CD4-positive, alpha-beta memory T cell (primary cell): ENCODE measurements at regions not wholly inside any gene's neighbourhood (a gene's known extent, or its start where the extent isn't known, plus 50 kb on each side); places are given as distances from the start of the nearest gene placed in this dataset.
"Not testable (repeated sequence)": the region's sequence is repeated elsewhere in the genome, so short reads cannot be mapped to it uniquely, and the experiment has no call there.

ENCODE experiments used
- CTCF ChIA-PET: fragments of 350-600 bp; sonication (Branson Sonifier 250); formaldehyde crosslinking; loops from one replicate; lab custom pipeline; 2021; ENCODE audit warnings: inconsistent platforms; ENCODE audit not compliant: partially characterized antibody; lab: Charles Lee
- POLR2A ChIA-PET: fragments of 350-600 bp; sonication (Branson Sonifier 250); formaldehyde crosslinking; loops from one replicate; lab custom pipeline; 2021; ENCODE audit not compliant: partially characterized antibody; lab: Charles Lee
- DNase-seq, 5 donors: peaks; one replicate each; pipeline versions ENCODE4 v3.0.0 to v3.0.0-alpha.2; 2020 to 2022; ENCODE audit warnings: mixed read lengths in 1 of 5
- H3K27ac ChIP-seq: one replicate; pipeline ENCODE4 v1.7.0; 2013; ENCODE audit warnings: low read depth, low read length
- H3K27me3 ChIP-seq: 2 replicates; pipeline ENCODE4 v1.7.0; 2013; ENCODE audit warnings: mild to moderate bottlenecking, low read length, moderate library complexity; ENCODE audit not compliant: insufficient read depth
- H3K36me3 ChIP-seq: 2 replicates; pipeline ENCODE4 v1.7.0; 2013; ENCODE audit warnings: mild to moderate bottlenecking, low read length, moderate library complexity; ENCODE audit not compliant: insufficient read depth
- H3K4me1 ChIP-seq: 2 replicates; pipeline ENCODE4 v1.7.0; 2013; ENCODE audit warnings: mild to moderate bottlenecking, low read length, moderate library complexity; ENCODE audit not compliant: insufficient read depth
- H3K4me3 ChIP-seq, 2 donors: one replicate each; pipeline ENCODE4 v1.7.0; 2013; ENCODE audit warnings: low read length in 2 of 2, mild to moderate bottlenecking in 1 of 2
- H3K9me3 ChIP-seq, 2 donors: one replicate each; pipeline ENCODE4 v1.7.0; 2013; ENCODE audit warnings: low read length in 2 of 2, control low read depth in 1 of 2; ENCODE audit not compliant: control insufficient read depth in 1 of 2
- H3K27ac Mint-ChIP-seq, 7 donors: one replicate each; pipeline ENCODE4 v1.8.0; 2020 to 2021; ENCODE audit warnings: mixed read lengths in 7 of 7, mild to moderate bottlenecking in 6 of 7, inconsistent platforms in 3 of 7, moderate library complexity in 3 of 7
- H3K27me3 Mint-ChIP-seq, 2 donors: one replicate each; pipeline ENCODE4 v1.8.0; 2020 to 2021; ENCODE audit warnings: mixed read lengths in 2 of 2
- H3K36me3 Mint-ChIP-seq, 2 donors: one replicate each; pipeline ENCODE4 v1.8.0; 2020 to 2021; ENCODE audit warnings: mixed read lengths in 2 of 2, inconsistent platforms in 1 of 2, mild to moderate bottlenecking in 1 of 2
- H3K4me1 Mint-ChIP-seq, 4 donors: one replicate each; pipeline ENCODE4 v1.8.0; 2020 to 2021; ENCODE audit warnings: mixed read lengths in 4 of 4, mild to moderate bottlenecking in 1 of 4
- H3K4me3 Mint-ChIP-seq, 8 donors: one replicate each; pipeline ENCODE4 v1.8.0; 2020 to 2021; ENCODE audit warnings: mixed read lengths in 8 of 8, mild to moderate bottlenecking in 7 of 8, moderate library complexity in 6 of 8, inconsistent platforms in 3 of 8
- H3K9me3 Mint-ChIP-seq, 8 donors: one replicate each; pipeline ENCODE4 v1.8.0; 2020 to 2021; ENCODE audit warnings: mixed read lengths in 8 of 8, mild to moderate bottlenecking in 5 of 8, inconsistent platforms in 3 of 8, moderate library complexity in 1 of 8
- intact Hi-C: fragments of 100-400 bp; cut with micrococcal nuclease; formaldehyde crosslinking; loops from one replicate; pipeline ENCODE4 v1.15.1; 2023

- no peak for DNase-seq
- Mint-ChIP-seq H3K4me1 (no peaks in the 10 kb centered on the region), H3K27me3 (peaks cover 0 to 1% of the 10 kb centered on the region in 2 donors), H3K36me3 (no peaks in the 10 kb centered on the region), H3K9me3 (peaks cover 0 to 11% (median 0%) of the 10 kb centered on the region in 8 donors), H3K27ac (no peak overlapping the region), H3K4me3 (no peak overlapping the region)
- no peaks in the 10 kb centered on the region for H3K9me3 ChIP-seq
- no peaks in the 10 kb centered on the region for H3K36me3 ChIP-seq
- H3K27me3 ChIP-seq = no peaks in the 10 kb centered on the region
- H3K4me3 ChIP-seq = no peak overlapping the region
- ChIA-PET POLR2A (interaction anchor here (0.5 kb wide), 1 partner anchor 11 kb away, joined by 3 read pairs; no protein-coding TSS in a partner anchor), CTCF (no interaction called here)
- intact Hi-C loops = no loop called here
- H3K27ac ChIP-seq = no peak overlapping the region
- H3K4me1 ChIP-seq = no peaks in the 10 kb centered on the region
These were observed 94.4 kb upstream of the SATB2 start for GRCh38 chr2:199552141-199552540.

- ChIA-PET CTCF (no interaction called here), POLR2A (no interaction called here)
- Mint-ChIP-seq H3K4me3 (no peak overlapping the region), H3K27ac (no peak overlapping the region), H3K27me3 (peaks cover 0 to 4% of the 10 kb centered on the region in 2 donors), H3K36me3 (no peaks in the 10 kb centered on the region), H3K4me1 (no peaks in the 10 kb centered on the region), H3K9me3 (peaks cover 0 to 2% (median 0%) of the 10 kb centered on the region in 8 donors)
- no peaks in the 10 kb centered on the region for H3K36me3 ChIP-seq
- no peaks in the 10 kb centered on the region for H3K27me3 ChIP-seq
- DNase-seq = no peak
- no peaks in the 10 kb centered on the region for H3K4me1 ChIP-seq
- no peak overlapping the region for H3K4me3 ChIP-seq
- H3K9me3 ChIP-seq = no peaks in the 10 kb centered on the region
- no peak overlapping the region for H3K27ac ChIP-seq
- intact Hi-C loops = no loop called here
These were observed 86.0 kb upstream of the SATB2 start for GRCh38 chr2:199543606-199544172.

- peaks cover 0 to 4% of the 10 kb centered on the region in 2 donors for H3K27me3 Mint-ChIP-seq
- H3K4me1 ChIP-seq = no peaks in the 10 kb centered on the region
- H3K9me3 ChIP-seq = no peaks in the 10 kb centered on the region
- no peaks in the 10 kb centered on the region for H3K36me3 Mint-ChIP-seq
- H3K4me3 Mint-ChIP-seq = no peak overlapping the region
- no peaks in the 10 kb centered on the region for H3K36me3 ChIP-seq
- POLR2A ChIA-PET = no interaction called here
- DNase-seq = no peak
- CTCF ChIA-PET = no interaction called here
- H3K27me3 ChIP-seq = no peaks in the 10 kb centered on the region
- H3K4me1 Mint-ChIP-seq = no peaks in the 10 kb centered on the region
- peaks cover 0 to 4% (median 0%) of the 10 kb centered on the region in 8 donors for H3K9me3 Mint-ChIP-seq
- intact Hi-C loops = no loop called here
- no peak overlapping the region for H3K4me3 ChIP-seq
- H3K27ac Mint-ChIP-seq = no peak overlapping the region
- H3K27ac ChIP-seq = no peak overlapping the region
These were observed 77.9 kb upstream of the SATB2 start for GRCh38 chr2:199535445-199536177.

- H3K27me3 ChIP-seq, H3K4me3 Mint-ChIP-seq, H3K36me3 Mint-ChIP-seq, H3K27me3 Mint-ChIP-seq, H3K4me1 ChIP-seq, H3K9me3 ChIP-seq, POLR2A ChIA-PET, H3K27ac ChIP-seq, H3K9me3 Mint-ChIP-seq, intact Hi-C loops, H3K27ac Mint-ChIP-seq, H3K36me3 ChIP-seq, H3K4me1 Mint-ChIP-seq, DNase-seq, H3K4me3 ChIP-seq, CTCF ChIA-PET: not testable (repeated sequence)
These were observed 76.1 kb upstream of the SATB2 start for GRCh38 chr2:199533873-199534272.

- ChIA-PET CTCF (no interaction called here), POLR2A (no interaction called here)
- Histone ChIP-seq H3K9me3 (no peaks in the 10 kb centered on the region), H3K4me3 (no peak overlapping the region), H3K4me1 (no peaks in the 10 kb centered on the region), H3K36me3 (no peaks in the 10 kb centered on the region), H3K27ac (no peak overlapping the region), H3K27me3 (no peaks in the 10 kb centered on the region)
- Mint-ChIP-seq H3K27ac (no peak overlapping the region), H3K4me3 (no peak overlapping the region), H3K27me3 (peaks cover 4 to 5% of the 10 kb centered on the region in 2 donors), H3K36me3 (no peaks in the 10 kb centered on the region), H3K4me1 (no peaks in the 10 kb centered on the region), H3K9me3 (peaks cover 0 to 5% (median 2%) of the 10 kb centered on the region in 8 donors)
- no peak for DNase-seq
- intact Hi-C loops = no loop called here
These were observed 69.3 kb upstream of the SATB2 start for GRCh38 chr2:199527071-199527470.

- H3K4me3 ChIP-seq = no peak overlapping the region
- DNase-seq = no peak
- H3K9me3 ChIP-seq = no peaks in the 10 kb centered on the region
- no peaks in the 10 kb centered on the region for H3K36me3 Mint-ChIP-seq
- intact Hi-C loops = no loop called here
- ChIA-PET CTCF (no interaction called here), POLR2A (no interaction called here)
- H3K27ac ChIP-seq = no peak overlapping the region
- H3K36me3 ChIP-seq = no peaks in the 10 kb centered on the region
- H3K27me3 ChIP-seq = no peaks in the 10 kb centered on the region
- no peaks in the 10 kb centered on the region for H3K4me1 ChIP-seq
- no peak overlapping the region for H3K4me3 Mint-ChIP-seq
- no peak overlapping the region for H3K27ac Mint-ChIP-seq
- peaks cover 7 to 8% of the 10 kb centered on the region in 2 donors for H3K27me3 Mint-ChIP-seq
- peaks cover 0 to 5% (median 0%) of the 10 kb centered on the region in 8 donors for H3K9me3 Mint-ChIP-seq
- H3K4me1 Mint-ChIP-seq = no peaks in the 10 kb centered on the region
These were observed 67.2 kb upstream of the SATB2 start for GRCh38 chr2:199524689-199525574.

- Histone ChIP-seq H3K36me3 (no peaks in the 10 kb centered on the region), H3K4me3 (no peak overlapping the region), H3K4me1 (no peaks in the 10 kb centered on the region), H3K9me3 (no peaks in the 10 kb centered on the region), H3K27ac (no peak overlapping the region), H3K27me3 (no peaks in the 10 kb centered on the region)
- ChIA-PET CTCF (no interaction called here), POLR2A (no interaction called here)
- no peak for DNase-seq
- H3K27me3 Mint-ChIP-seq = peaks cover 8 to 10% of the 10 kb centered on the region in 2 donors
- H3K9me3 Mint-ChIP-seq = no peaks in the 10 kb centered on the region
- no peaks in the 10 kb centered on the region for H3K36me3 Mint-ChIP-seq
- intact Hi-C loops = no loop called here
- no peak overlapping the region for H3K4me3 Mint-ChIP-seq
- no peaks in the 10 kb centered on the region for H3K4me1 Mint-ChIP-seq
- H3K27ac Mint-ChIP-seq = no peak overlapping the region
These were observed 51.7 kb upstream of the SATB2 start for GRCh38 chr2:199509403-199509802.
